Spleen (tissue), 7 donors: ENCODE measurements at regions not wholly inside any gene's neighbourhood (a gene's known extent, or its start where the extent isn't known, plus 50 kb on each side); places are given as distances from the start of the nearest gene placed in this dataset.

ENCODE experiments used
- POLR2AphosphoS5 ChIP-seq, 3 donors: sonication (generic); formaldehyde crosslinking; IDR thresholded peaks; one replicate each; pipeline ENCODE4 v1.5.1; 2017; ENCODE audit warnings: antibody characterized with exemption in 3 of 3
- TF ChIP-seq, protein P1 (sequence below), 11 experiments: fragments of 200-600 bp in 7 of 11; fragments of 450-650 bp in 4 of 11; sonication (generic) in 4 of 11; IDR thresholded peaks in 8 of 11; conservative IDR thresholded peaks in 3 of 11; 1 replicate in 7 of 11; 2 replicates in 4 of 11; pipeline versions ENCODE4 v1.4.0 to v1.8.0; 2016 to 2021; ENCODE audit warnings: antibody characterized with exemption in 11 of 11, inconsistent platforms in 4 of 11, mild to moderate bottlenecking in 1 of 11
- donor health status: DM: no; HTN: no; CAD: no; lungs with moderate emphysema.
- donor health status: DM: no; HTN: no; CAD: no.
- donor health status: DM: no; HTN: no; CAD: no.

DNA sequence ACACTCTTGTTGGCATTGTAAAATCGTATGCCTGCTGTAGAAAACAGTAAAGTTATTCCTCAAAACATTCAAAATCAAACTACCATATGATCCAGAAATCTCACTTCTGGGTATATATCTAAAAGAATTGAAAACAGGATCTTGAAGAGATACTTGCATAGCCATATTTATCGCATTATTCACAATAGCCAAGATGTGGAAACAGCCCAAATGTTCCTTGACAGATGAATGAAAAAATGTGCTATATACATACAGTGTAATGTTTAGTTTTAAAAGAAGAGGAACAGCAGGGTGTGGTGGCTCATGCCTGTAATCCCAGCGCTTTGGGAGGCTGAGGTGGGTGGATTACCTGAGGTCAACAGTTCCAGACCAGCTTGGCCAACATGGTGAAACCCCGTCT, 234.1 kb upstream of the DAB2 start:
- TF ChIP-seq, protein P1, sequence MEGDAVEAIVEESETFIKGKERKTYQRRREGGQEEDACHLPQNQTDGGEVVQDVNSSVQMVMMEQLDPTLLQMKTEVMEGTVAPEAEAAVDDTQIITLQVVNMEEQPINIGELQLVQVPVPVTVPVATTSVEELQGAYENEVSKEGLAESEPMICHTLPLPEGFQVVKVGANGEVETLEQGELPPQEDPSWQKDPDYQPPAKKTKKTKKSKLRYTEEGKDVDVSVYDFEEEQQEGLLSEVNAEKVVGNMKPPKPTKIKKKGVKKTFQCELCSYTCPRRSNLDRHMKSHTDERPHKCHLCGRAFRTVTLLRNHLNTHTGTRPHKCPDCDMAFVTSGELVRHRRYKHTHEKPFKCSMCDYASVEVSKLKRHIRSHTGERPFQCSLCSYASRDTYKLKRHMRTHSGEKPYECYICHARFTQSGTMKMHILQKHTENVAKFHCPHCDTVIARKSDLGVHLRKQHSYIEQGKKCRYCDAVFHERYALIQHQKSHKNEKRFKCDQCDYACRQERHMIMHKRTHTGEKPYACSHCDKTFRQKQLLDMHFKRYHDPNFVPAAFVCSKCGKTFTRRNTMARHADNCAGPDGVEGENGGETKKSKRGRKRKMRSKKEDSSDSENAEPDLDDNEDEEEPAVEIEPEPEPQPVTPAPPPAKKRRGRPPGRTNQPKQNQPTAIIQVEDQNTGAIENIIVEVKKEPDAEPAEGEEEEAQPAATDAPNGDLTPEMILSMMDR (IDR thresholded peaks at IDR 0.05 in 8 of 11, conservative IDR thresholded peaks at IDR 0.05 in 3 of 11): no peak
- no peak for TF ChIP-seq POLR2AphosphoS5 (IDR thresholded peaks at IDR 0.05)
